H9 (cell line): ENCODE measurements at regions not wholly inside any gene's neighbourhood (a gene's known extent, or its start where the extent isn't known, plus 50 kb on each side); places are given as distances from the start of the nearest gene placed in this dataset.
"Not testable (repeated sequence)": the region's sequence is repeated elsewhere in the genome, so short reads cannot be mapped to it uniquely, and the experiment has no call there.

Experiments
- DNase-seq: peaks from one replicate; pipeline ENCODE4 v3.0.0-alpha.2; 2017
- H2AFZ ChIP-seq: one replicate; pipeline ENCODE4 v1.6.1; 2013; ENCODE audit warnings: mild to moderate bottlenecking, low read length, control low read depth, moderate library complexity
- H2AK5ac ChIP-seq: 2 replicates; pipeline ENCODE4 v1.6.1; 2013; ENCODE audit warnings: low read length, control low read depth, mixed read lengths; ENCODE audit not compliant: insufficient read length
- H2BK120ac ChIP-seq: one replicate; pipeline ENCODE4 v1.6.1; 2013; ENCODE audit warnings: low read depth, mild to moderate bottlenecking, low read length, control low read depth, inconsistent platforms; ENCODE audit not compliant: poor library complexity, severe bottlenecking
- H2BK12ac ChIP-seq: 2 replicates; pipeline ENCODE4 v1.6.1; 2013; ENCODE audit warnings: low read length, control low read depth, mixed read lengths, low read depth; ENCODE audit not compliant: insufficient read length
- H2BK15ac ChIP-seq: 2 replicates; pipeline ENCODE4 v1.6.1; 2013; ENCODE audit warnings: low read depth, low read length, control low read depth
- H2BK20ac ChIP-seq: one replicate; pipeline ENCODE4 v1.6.1; 2013; ENCODE audit warnings: low read depth, mild to moderate bottlenecking, low read length, control low read depth, inconsistent platforms; ENCODE audit not compliant: poor library complexity, severe bottlenecking
- H2BK5ac ChIP-seq: 2 replicates; pipeline ENCODE4 v1.6.1; 2013; ENCODE audit warnings: low read length, control low read depth, mixed read lengths; ENCODE audit not compliant: insufficient read length
- H3K14ac ChIP-seq: 2 replicates; pipeline ENCODE4 v1.6.1; 2013; ENCODE audit warnings: low read length, control low read depth; ENCODE audit not compliant: insufficient read depth
- H3K18ac ChIP-seq: 2 replicates; pipeline ENCODE4 v1.6.1; 2013; ENCODE audit warnings: low read depth, mild to moderate bottlenecking, mixed read lengths, low read length, control low read depth; ENCODE audit not compliant: insufficient read length
- H3K23ac ChIP-seq: 2 replicates; pipeline ENCODE4 v1.6.1; 2013; ENCODE audit warnings: low read length, control low read depth, mixed read lengths, low read depth; ENCODE audit not compliant: insufficient read length
- H3K23me2 ChIP-seq: 2 replicates; pipeline ENCODE4 v1.6.1; 2013; ENCODE audit warnings: low read depth, mild to moderate bottlenecking, mixed read lengths, low read length, control low read depth; ENCODE audit not compliant: insufficient read length, poor library complexity, severe bottlenecking
- H3K27ac ChIP-seq: 2 replicates; pipeline ENCODE4 v1.5.1; 2013; ENCODE audit warnings: low read length, control low read depth, mixed read lengths, low read depth; ENCODE audit not compliant: insufficient read length
- H3K27me3 ChIP-seq: 2 replicates; pipeline ENCODE4 v1.6.1; 2013; ENCODE audit warnings: low read length, control low read depth, inconsistent platforms; ENCODE audit not compliant: insufficient read depth
- H3K4ac ChIP-seq: 2 replicates; pipeline ENCODE4 v1.6.1; 2013; ENCODE audit warnings: low read depth, mild to moderate bottlenecking, control low read depth, inconsistent platforms, low read length, moderate library complexity
- H3K4me1 ChIP-seq: 2 replicates; pipeline ENCODE4 v1.6.1; 2013; ENCODE audit warnings: low read length, control low read depth, inconsistent platforms; ENCODE audit not compliant: insufficient read depth
- H3K4me2 ChIP-seq: 2 replicates; pipeline ENCODE4 v1.6.1; 2013; ENCODE audit warnings: low read length, control low read depth, mixed read lengths; ENCODE audit not compliant: insufficient read length, insufficient read depth
- H3K56ac ChIP-seq: 2 replicates; pipeline ENCODE4 v1.6.1; 2013; ENCODE audit warnings: low read depth, mild to moderate bottlenecking, mixed read lengths, low read length, control low read depth; ENCODE audit not compliant: insufficient read length
- H3K79me1 ChIP-seq: 2 replicates; pipeline ENCODE4 v1.6.1; 2013; ENCODE audit warnings: low read depth, mild to moderate bottlenecking, moderate library complexity, low read length, control low read depth, inconsistent platforms; ENCODE audit not compliant: insufficient read depth, poor library complexity, severe bottlenecking
- H3K79me2 ChIP-seq: 2 replicates; pipeline ENCODE4 v1.6.1; 2013; ENCODE audit warnings: low read length, control low read depth, inconsistent platforms; ENCODE audit not compliant: insufficient read depth
- H3K9ac ChIP-seq: 2 replicates; pipeline ENCODE4 v1.6.1; 2013; ENCODE audit warnings: low read length, control low read depth, mixed read lengths; ENCODE audit not compliant: insufficient read length; ENCODE audit errors: extremely low read depth
- H3K9me3 ChIP-seq: one replicate; pipeline ENCODE4 v1.6.1; 2013; ENCODE audit warnings: low read depth, low read length, inconsistent platforms; ENCODE audit not compliant: control insufficient read depth
- H3T11ph ChIP-seq: one replicate; pipeline ENCODE4 v1.6.1; 2013; ENCODE audit warnings: mild to moderate bottlenecking, low read length, control low read depth, inconsistent platforms
- H4K20me1 ChIP-seq: one replicate; pipeline ENCODE4 v1.6.1; 2013; ENCODE audit not compliant: control insufficient read depth, insufficient read length, insufficient read depth
- H4K5ac ChIP-seq: 2 replicates; pipeline ENCODE4 v1.6.1; 2013; ENCODE audit warnings: low read depth, mild to moderate bottlenecking, mixed read lengths, low read length, control low read depth; ENCODE audit not compliant: insufficient read length
- H4K8ac ChIP-seq: replicated peaks from 2 replicates; pipeline ENCODE4 v1.6.1; 2013; ENCODE audit warnings: low read length, control low read depth, mixed read lengths, low read depth; ENCODE audit not compliant: insufficient read length
- H4K91ac ChIP-seq: 2 replicates; pipeline ENCODE4 v1.6.1; 2013; ENCODE audit warnings: low read depth, mild to moderate bottlenecking, moderate library complexity, mixed read lengths, low read length, control low read depth; ENCODE audit not compliant: insufficient read length
- H3K27ac Mint-ChIP-seq, 3 experiments: 2 replicates in 2 of 3; 3 replicates in 1 of 3; pipeline ENCODE4 v1.8.0; 2020 to 2021; ENCODE audit warnings: mixed read lengths in 3 of 3, mild to moderate bottlenecking in 1 of 3, moderate library complexity in 1 of 3
- H3K27me3 Mint-ChIP-seq: 2 replicates; pipeline ENCODE4 v1.8.0; 2021; ENCODE audit warnings: low read depth, mild to moderate bottlenecking, moderate library complexity, mixed read lengths
- H3K36me3 Mint-ChIP-seq, 3 experiments: 2 replicates in 2 of 3; 3 replicates in 1 of 3; pipeline ENCODE4 v1.8.0; 2020 to 2021; ENCODE audit warnings: low read depth in 3 of 3, mixed read lengths in 3 of 3; ENCODE audit not compliant: insufficient read depth in 1 of 3
- H3K4me1 Mint-ChIP-seq, 2 experiments: 2 replicates each; pipeline ENCODE4 v1.8.0; 2020; ENCODE audit warnings: mixed read lengths in 2 of 2
- H3K4me3 Mint-ChIP-seq, 2 experiments: 2 replicates in 1 of 2; 3 replicates in 1 of 2; pipeline ENCODE4 v1.8.0; 2020 to 2021; ENCODE audit warnings: mild to moderate bottlenecking in 2 of 2, mixed read lengths in 2 of 2, moderate library complexity in 1 of 2
- H3K9me3 Mint-ChIP-seq, 2 experiments: 2 replicates in 1 of 2; 3 replicates in 1 of 2; pipeline ENCODE4 v1.8.0; 2020; ENCODE audit warnings: mild to moderate bottlenecking in 2 of 2, mixed read lengths in 2 of 2, moderate library complexity in 1 of 2
- WGBS: extraction: QIAGEN DNeasy Blood & Tissue Kit; methylation state at CpG from one replicate; pipeline ENCODE4 v1.1.7; 2013; ENCODE audit warnings: missing lambda C conversion rate, low lambda C conversion rate, mixed read lengths; ENCODE audit not compliant: insufficient read length; ENCODE audit errors: extremely low coverage; 5-methylcytosine and 5-hydroxymethylcytosine counted together

- H2BK12ac ChIP-seq, H2AK5ac ChIP-seq, H4K5ac ChIP-seq, H3K4ac ChIP-seq, H3K23me2 ChIP-seq, H3K27me3 Mint-ChIP-seq, H3K4me1 Mint-ChIP-seq, H3K9ac ChIP-seq, H4K8ac ChIP-seq, H3K23ac ChIP-seq, H2BK5ac ChIP-seq, H3K56ac ChIP-seq, H4K91ac ChIP-seq, H3T11ph ChIP-seq, H3K14ac ChIP-seq, H2AFZ ChIP-seq, H3K27me3 ChIP-seq, H3K79me2 ChIP-seq, H4K20me1 ChIP-seq, H3K18ac ChIP-seq, H3K36me3 Mint-ChIP-seq, H2BK20ac ChIP-seq, DNase-seq, H3K4me2 ChIP-seq, H3K4me1 ChIP-seq, H3K9me3 ChIP-seq, H3K27ac Mint-ChIP-seq, H3K4me3 Mint-ChIP-seq, H3K27ac ChIP-seq, H2BK120ac ChIP-seq, H3K9me3 Mint-ChIP-seq, H2BK15ac ChIP-seq, H3K79me1 ChIP-seq: not testable (repeated sequence)
- WGBS: no CpG with 5 or more reads among the region's 28 CpGs
These were observed 162.9 kb upstream of the PRKX start for GRCh38 chrX:3876393-3876792.

- not testable (repeated sequence) for H2BK120ac ChIP-seq, H3K4me1 ChIP-seq, H4K5ac ChIP-seq, H2BK15ac ChIP-seq, H3K4me3 Mint-ChIP-seq, H3K9me3 Mint-ChIP-seq, H3K23ac ChIP-seq, H3K4me2 ChIP-seq, H3K14ac ChIP-seq, H3K27me3 ChIP-seq, H3K27ac Mint-ChIP-seq, H3K79me2 ChIP-seq, H2BK20ac ChIP-seq, H3K4me1 Mint-ChIP-seq, H2AFZ ChIP-seq, H3T11ph ChIP-seq, H3K36me3 Mint-ChIP-seq, H3K23me2 ChIP-seq, H2BK12ac ChIP-seq, H3K9me3 ChIP-seq, H3K79me1 ChIP-seq, H3K18ac ChIP-seq, H4K20me1 ChIP-seq, H4K91ac ChIP-seq, H3K27me3 Mint-ChIP-seq, H3K27ac ChIP-seq, H3K56ac ChIP-seq, H2BK5ac ChIP-seq, H3K4ac ChIP-seq, DNase-seq, H4K8ac ChIP-seq, H3K9ac ChIP-seq, H2AK5ac ChIP-seq
- WGBS: no CpG with 5 or more reads among the region's 12 CpGs
These were observed 162.2 kb upstream of the PRKX start for GRCh38 chrX:3875638-3876037.
